Endothelial cell of umbilical vein (primary cell): ENCODE measurements at regions not wholly inside any gene's neighbourhood (a gene's known extent, or its start where the extent isn't known, plus 50 kb on each side); places are given as distances from the start of the nearest gene placed in this dataset.

ENCODE experiments used
- BruUV-seq: library from RNA; stranded (reverse); fragments of 400-500 nt; replicated peaks from 2 replicates; lab custom pipeline; 2021; lab: Mats Ljungman, UMichigan
- CTCF ChIA-PET: fragments of 300-600, 350-600 bp; sonication (Branson Sonifier 250); formaldehyde crosslinking; loops from one replicate; lab custom pipeline; 2021; ENCODE audit warnings: antibody characterized with exemption, inconsistent platforms; lab: Charles Lee
- POLR2A ChIA-PET: fragments of 300-600, 350-600 bp; sonication (Branson Sonifier 250); formaldehyde crosslinking; loops from one replicate; lab custom pipeline; 2021; ENCODE audit warnings: antibody characterized with exemption, inconsistent platforms; lab: Charles Lee
- DNase-seq: peaks from one replicate; pipeline ENCODE4 v3.0.0-alpha.2; 2011; ENCODE audit warnings: low read depth, low spot score
- FAIRE-seq: peaks from 2 replicates; lab custom pipeline; 2011; peaks lifted over from hg19 to GRCh38; lab: Jason Lieb, UNC
- H2AFZ ChIP-seq: 2 replicates; pipeline ENCODE4 v1.6.0; 2012; ENCODE audit warnings: low read depth, low read length, control low read depth, inconsistent platforms
- H3K27ac ChIP-seq: 2 replicates; pipeline ENCODE4 v1.5.1; 2011; ENCODE audit warnings: low read depth, mild to moderate bottlenecking, control low read depth, low read length, moderate library complexity; ENCODE audit not compliant: insufficient read depth
- H3K27me3 ChIP-seq, 2 experiments: 2 replicates each; pipeline versions ENCODE4 v1.6.0 to v1.6.1; 2011; ENCODE audit warnings: low read length in 2 of 2, mixed read lengths in 1 of 2; ENCODE audit not compliant: control insufficient read depth in 2 of 2, insufficient read depth in 2 of 2
- H3K36me3 ChIP-seq, 2 experiments: 2 replicates in 1 of 2; 3 replicates in 1 of 2; pipeline ENCODE4 v1.5.1; 2011; ENCODE audit warnings: low read length in 2 of 2, mild to moderate bottlenecking in 1 of 2, moderate library complexity in 1 of 2; ENCODE audit not compliant: control insufficient read depth in 2 of 2, insufficient read depth in 2 of 2; ENCODE audit errors: extremely low read depth in 1 of 2
- H3K4me1 ChIP-seq: 3 replicates; pipeline ENCODE4 v1.5.1; 2011; ENCODE audit warnings: mild to moderate bottlenecking, low read length; ENCODE audit not compliant: control insufficient read depth, insufficient read depth; ENCODE audit errors: extremely low read depth
- H3K4me2 ChIP-seq: 2 replicates; pipeline ENCODE4 v1.6.1; 2011; ENCODE audit warnings: low read length, control low read depth, mixed read lengths; ENCODE audit not compliant: insufficient read depth
- H3K4me3 ChIP-seq, 3 experiments: fragments of 200-600 bp in 1 of 3; sonication (generic), shearing (Covaris generic) in 1 of 3; replicated peaks in 1 of 3; 2 replicates each; pipeline ENCODE4 v1.5.1; 2011 to 2016; ENCODE audit warnings: control low read depth in 3 of 3, low read length in 3 of 3, mild to moderate bottlenecking in 2 of 3, inconsistent platforms in 1 of 3, low read depth in 1 of 3, moderate library complexity in 1 of 3; ENCODE audit not compliant: insufficient read depth in 1 of 3
- H3K79me2 ChIP-seq: 2 replicates; pipeline ENCODE4 v1.6.0; 2012; ENCODE audit warnings: low read length, inconsistent platforms; ENCODE audit not compliant: control insufficient read depth, insufficient read depth
- H3K9ac ChIP-seq: replicated peaks from 2 replicates; pipeline ENCODE3; 2011; ENCODE audit warnings: low read length, control low read depth; ENCODE audit not compliant: insufficient read depth; ENCODE audit errors: extremely low read depth
- H3K9me1 ChIP-seq: replicated peaks from 3 replicates; pipeline ENCODE4 v1.6.0; 2011; ENCODE audit warnings: mild to moderate bottlenecking, low read length; ENCODE audit not compliant: control insufficient read depth, insufficient read depth; ENCODE audit errors: extremely low read depth
- H3K9me3 ChIP-seq: replicated peaks from 2 replicates; pipeline ENCODE4 v1.5.1; 2012; ENCODE audit warnings: low read length, inconsistent platforms; ENCODE audit not compliant: control insufficient read depth, insufficient read depth
- H4K20me1 ChIP-seq: replicated peaks from 2 replicates; pipeline ENCODE3; 2011; ENCODE audit warnings: mild to moderate bottlenecking, low read length; ENCODE audit not compliant: control insufficient read depth, insufficient read depth; ENCODE audit errors: extremely low read depth
- EZH2 ChIP-seq: IDR thresholded peaks from 2 replicates; pipeline ENCODE4 v1.6.1; 2012; ENCODE audit warnings: borderline replicate concordance, low read depth, mild to moderate bottlenecking, moderate library complexity, low read length, inconsistent platforms; ENCODE audit not compliant: severe bottlenecking
- JUN ChIP-seq: IDR thresholded peaks from 2 replicates; pipeline ENCODE4 v1.6.1; 2011; ENCODE audit warnings: borderline replicate concordance, low read depth; ENCODE audit not compliant: insufficient read length, insufficient read depth
- MAX ChIP-seq: IDR thresholded peaks from 2 replicates; pipeline ENCODE4 v1.6.1; 2011; ENCODE audit not compliant: insufficient read depth, insufficient read length
- MYC ChIP-seq: IDR thresholded peaks from one replicate; pipeline ENCODE4 v1.6.1; 2011; ENCODE audit warnings: mild to moderate bottlenecking, low read depth, low read length
- POLR2A ChIP-seq: IDR thresholded peaks from 2 replicates; pipeline ENCODE4 v1.6.1; 2012; ENCODE audit warnings: low read depth, mild to moderate bottlenecking, control low read depth, low read length
- POLR2AphosphoS5 ChIP-seq: IDR thresholded peaks from 2 replicates; pipeline ENCODE4 v1.6.1; 2012; ENCODE audit warnings: low read depth, mild to moderate bottlenecking, control low read depth, low read length, moderate library complexity; ENCODE audit not compliant: insufficient read depth
- dilution Hi-C: fragments of 300-500 bp; cut with MboI; formaldehyde crosslinking; loops from one replicate; pipeline ENCODE4 v1.15.0; 2019; ENCODE audit warnings: low sequenced_read_pairs; ENCODE audit not compliant: extremely low pct_ligation_motif_present
- intact Hi-C: fragments of 100-400 bp; cut with micrococcal nuclease; formaldehyde crosslinking; loops from one replicate; pipeline ENCODE4 v1.10.0; 2022
- TF ChIP-seq, protein P1 (sequence below), 2 donors: IDR thresholded peaks; 1 replicate in 1 of 2; 2 replicates in 1 of 2; pipeline ENCODE4 v1.5.1; 2011; ENCODE audit warnings: low read length in 2 of 2, mild to moderate bottlenecking in 2 of 2, moderate library complexity in 2 of 2, control low read depth in 1 of 2, inconsistent platforms in 1 of 2, low read depth in 1 of 2; ENCODE audit not compliant: insufficient read depth in 1 of 2; ENCODE audit errors: extremely low read depth in 1 of 2

- H3K9me1 ChIP-seq: no peaks in the 10 kb centered on the region
- no peaks in the 10 kb centered on the region for H3K79me2 ChIP-seq
- H3K9me3 ChIP-seq: no peaks in the 10 kb centered on the region
- no peak overlapping the region for H3K4me2 ChIP-seq
- H2AFZ ChIP-seq: no peak overlapping the region
- H3K4me1 ChIP-seq: no peaks in the 10 kb centered on the region
- POLR2A ChIA-PET: no interaction called here
- peaks cover 1 to 3% of the 10 kb centered on the region in 2 experiments for H3K27me3 ChIP-seq
- BruUV-seq: no TSS peak
- no peak overlapping the region for H3K9ac ChIP-seq
- no peaks in the 10 kb centered on the region for H3K36me3 ChIP-seq
- no peak for FAIRE-seq
- dilution Hi-C loops (no loop called here), intact Hi-C loops (no loop called here)
- no peak for DNase-seq
- no peak overlapping the region for H3K4me3 ChIP-seq
- no peaks in the 10 kb centered on the region for H4K20me1 ChIP-seq
- TF ChIP-seq MAX (no peak), MYC (no peak), JUN (no peak), POLR2A (no peak), POLR2AphosphoS5 (no peak), EZH2 (no peak)
- TF ChIP-seq, protein P1, sequence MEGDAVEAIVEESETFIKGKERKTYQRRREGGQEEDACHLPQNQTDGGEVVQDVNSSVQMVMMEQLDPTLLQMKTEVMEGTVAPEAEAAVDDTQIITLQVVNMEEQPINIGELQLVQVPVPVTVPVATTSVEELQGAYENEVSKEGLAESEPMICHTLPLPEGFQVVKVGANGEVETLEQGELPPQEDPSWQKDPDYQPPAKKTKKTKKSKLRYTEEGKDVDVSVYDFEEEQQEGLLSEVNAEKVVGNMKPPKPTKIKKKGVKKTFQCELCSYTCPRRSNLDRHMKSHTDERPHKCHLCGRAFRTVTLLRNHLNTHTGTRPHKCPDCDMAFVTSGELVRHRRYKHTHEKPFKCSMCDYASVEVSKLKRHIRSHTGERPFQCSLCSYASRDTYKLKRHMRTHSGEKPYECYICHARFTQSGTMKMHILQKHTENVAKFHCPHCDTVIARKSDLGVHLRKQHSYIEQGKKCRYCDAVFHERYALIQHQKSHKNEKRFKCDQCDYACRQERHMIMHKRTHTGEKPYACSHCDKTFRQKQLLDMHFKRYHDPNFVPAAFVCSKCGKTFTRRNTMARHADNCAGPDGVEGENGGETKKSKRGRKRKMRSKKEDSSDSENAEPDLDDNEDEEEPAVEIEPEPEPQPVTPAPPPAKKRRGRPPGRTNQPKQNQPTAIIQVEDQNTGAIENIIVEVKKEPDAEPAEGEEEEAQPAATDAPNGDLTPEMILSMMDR (IDR thresholded peaks at IDR 0.05; ENCODE audit: extremely low read depth in 1 of 2, insufficient read depth in 1 of 2, low read depth in 1 of 2, low read length in 2 of 2): no peak
- CTCF ChIA-PET: no interaction called here
- H3K27ac ChIP-seq: no peak overlapping the region
Measured at GRCh38 chr20:6401893-6402557, 279.2 kb upstream of the FERMT1 start.
